Hippocampal formation (tissue), 2 donors: ENCODE measurements at regions not wholly inside any gene's neighbourhood (a gene's known extent, or its start where the extent isn't known, plus 50 kb on each side); places are given as distances from the start of the nearest gene placed in this dataset.
"Not testable (repeated sequence)": the region's sequence is repeated elsewhere in the genome, so short reads cannot be mapped to it uniquely, and the experiment has no call there.

Source experiments
- DNase-seq, 2 donors: peaks; one replicate each; lab custom pipeline; 2025; lab: John Stamatoyannopoulos, UW

DNA sequence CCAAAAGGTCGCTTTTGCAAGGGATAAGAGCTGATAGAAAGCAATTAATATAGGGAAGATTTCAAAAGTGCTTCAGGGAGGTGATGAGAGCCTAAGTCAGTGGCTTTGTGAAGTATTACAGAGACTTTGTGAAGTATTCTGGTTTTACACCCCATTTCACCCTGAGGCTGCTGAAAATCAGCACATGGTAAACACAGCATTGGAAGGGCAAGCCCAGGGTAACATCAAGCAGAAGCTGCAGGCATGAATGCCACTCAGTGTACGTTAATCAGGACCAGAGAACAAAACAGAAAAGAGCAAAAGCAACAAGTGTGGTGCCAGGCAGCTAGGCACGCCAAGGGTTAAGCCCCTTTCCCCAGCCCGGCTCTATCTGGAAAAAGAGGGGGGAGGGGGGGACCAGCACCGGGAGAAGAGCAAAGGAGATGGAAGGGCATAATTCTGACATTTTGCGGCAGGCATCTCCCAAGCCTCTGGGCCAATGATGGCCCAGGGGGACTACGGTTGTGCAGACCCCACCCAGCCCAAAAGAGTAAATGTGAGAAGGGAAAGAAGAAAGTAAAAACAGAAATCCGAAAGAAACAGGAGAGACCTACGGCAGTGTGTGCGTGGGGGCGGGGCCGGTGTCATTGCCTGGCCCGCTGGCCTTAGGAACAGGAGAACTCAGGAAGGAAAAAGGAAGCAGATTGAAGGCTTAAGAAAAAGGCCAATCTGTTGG is 58.9 kb downstream of the DHRS2 start:
- no peak for DNase-seq

DNA sequence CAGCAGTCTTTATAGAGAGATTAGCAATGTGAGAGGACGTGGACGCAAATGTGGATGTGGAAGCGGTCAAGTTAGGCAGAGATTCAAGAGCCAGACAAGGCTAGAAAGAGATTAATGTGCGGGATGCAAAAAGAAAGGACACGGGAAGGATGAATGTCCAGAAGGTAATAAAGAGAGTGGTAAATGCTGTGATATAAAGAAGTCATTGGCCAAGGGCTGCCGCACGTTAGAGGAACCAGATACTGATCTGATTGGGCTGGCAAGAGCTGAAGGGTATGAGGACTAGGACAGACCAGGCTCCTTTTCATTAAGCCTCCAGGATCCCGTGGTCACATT is 59.5 kb downstream of the DHRS2 start:
- DNase-seq = no peak

DNA sequence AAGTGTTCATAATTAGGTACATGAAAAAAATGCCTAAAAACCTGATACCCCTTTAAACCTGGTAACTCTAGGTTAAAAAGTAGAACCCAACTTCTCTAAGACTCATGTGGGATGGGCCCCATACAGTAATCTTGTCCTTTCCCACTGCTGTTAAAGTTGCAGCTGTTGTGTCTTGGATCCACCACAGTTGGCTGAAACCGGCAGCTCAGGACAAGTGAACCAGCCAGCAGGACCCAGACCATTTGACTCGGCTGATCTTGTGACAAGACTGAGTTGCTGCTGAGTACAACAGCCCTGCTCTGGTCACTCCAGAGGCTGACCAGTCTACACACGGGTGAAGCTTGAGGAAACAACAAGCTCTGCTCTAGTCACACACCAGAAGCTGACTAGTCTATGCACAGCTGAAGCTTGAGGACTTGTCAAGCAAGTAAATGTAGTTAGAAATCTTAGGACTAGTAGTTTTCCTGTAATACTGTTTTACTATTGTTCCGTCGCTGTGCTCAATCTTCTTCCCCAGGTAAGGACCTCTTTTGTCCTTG is 60.6 kb downstream of the DHRS2 start:
- no peak for DNase-seq

DNA sequence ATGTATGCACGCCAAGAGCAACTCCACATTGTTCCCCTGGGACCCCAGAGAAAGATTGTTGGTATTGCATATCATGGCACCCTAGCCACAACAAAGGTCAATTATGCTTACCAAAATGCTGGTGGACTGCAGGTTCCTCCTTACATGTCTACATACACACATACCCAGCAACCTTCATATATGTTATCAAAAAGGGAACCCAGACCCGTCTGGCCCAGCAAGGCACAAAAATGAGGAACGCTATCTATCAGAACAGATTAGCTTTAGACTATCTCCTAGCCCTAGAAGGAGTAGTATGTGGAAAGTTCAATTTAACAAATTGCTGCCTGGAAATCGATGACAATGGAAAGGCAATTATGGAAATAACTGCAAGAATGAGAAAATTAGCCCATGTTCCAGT is 61.5 kb downstream of the DHRS2 start:
- no peak for DNase-seq

DNA sequence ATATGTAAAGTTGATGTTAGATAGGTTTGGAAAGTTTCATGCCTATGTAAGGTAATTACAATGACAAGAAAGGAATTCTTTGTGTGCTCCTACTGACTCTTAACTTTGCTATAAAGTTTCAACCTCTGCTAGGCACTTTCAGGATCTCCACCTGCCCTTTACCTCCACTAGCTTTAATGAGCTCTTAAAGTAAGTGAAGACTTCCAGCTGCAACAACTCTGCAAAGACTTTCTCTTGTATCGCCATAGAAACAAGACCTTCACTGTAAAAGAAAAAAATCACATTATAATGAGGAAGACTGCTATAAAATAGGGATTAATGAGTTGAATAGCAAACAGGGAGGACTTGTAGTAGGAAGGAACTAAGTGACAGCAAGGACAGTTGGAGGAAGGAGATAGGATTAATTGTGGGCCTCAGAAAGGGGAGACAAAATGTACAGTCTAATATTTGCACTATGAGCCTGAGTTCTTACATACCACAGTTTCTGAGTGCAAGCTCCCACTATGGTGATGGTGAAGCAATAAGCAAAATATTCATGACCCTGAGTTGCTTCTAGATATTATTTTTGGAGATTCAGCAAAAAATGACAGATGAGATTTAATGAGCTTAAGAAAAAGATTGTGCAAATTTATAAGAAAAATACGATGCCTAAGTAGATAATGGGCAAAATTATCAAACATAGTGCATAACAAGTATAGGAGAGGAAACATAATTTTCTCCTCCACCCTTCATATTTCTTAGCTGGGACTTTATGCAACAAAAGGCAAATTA is 66.7 kb downstream of the DHRS2 start:
- no peak for DNase-seq

DNA sequence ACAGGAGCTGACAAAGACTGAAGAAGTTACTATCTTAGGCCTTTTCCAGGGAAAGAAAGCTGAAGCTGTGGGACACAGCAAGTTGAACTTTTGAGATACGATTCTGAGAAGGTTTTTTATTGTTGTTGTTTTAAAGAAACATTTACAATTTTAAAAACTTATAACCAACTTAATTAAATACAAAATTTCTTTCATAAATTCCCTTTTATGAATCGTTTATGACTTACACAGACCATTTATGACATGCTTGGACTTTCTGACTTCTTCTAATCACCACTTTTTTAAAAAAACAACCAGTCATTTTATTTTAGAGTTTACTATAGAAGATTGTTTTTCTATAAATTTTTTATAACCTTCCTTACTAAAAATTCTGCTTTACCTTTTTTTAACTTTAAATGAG is 68.7 kb downstream of the DHRS2 start:
- DNase-seq = no peak

DNA sequence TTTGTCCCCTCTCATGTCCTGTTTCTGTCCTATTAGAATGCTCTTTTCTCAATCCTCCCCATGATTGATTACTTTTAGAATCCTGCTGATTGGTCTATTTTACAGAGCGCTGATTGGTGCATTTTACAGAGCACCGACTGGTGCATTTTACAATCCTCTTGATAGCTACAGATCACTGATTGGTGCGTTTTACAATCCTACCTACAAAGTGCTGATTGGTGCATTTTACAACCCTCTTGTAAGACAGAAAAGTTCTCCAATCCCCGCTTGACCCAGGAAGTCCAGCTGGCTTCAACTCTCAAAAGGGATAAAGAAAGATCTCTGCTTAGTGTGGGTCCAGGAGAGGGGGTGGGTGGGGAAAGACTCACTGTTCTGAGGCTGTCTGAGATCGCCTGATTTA is 71.3 kb downstream of the DHRS2 start:
- no peak for DNase-seq

DNA sequence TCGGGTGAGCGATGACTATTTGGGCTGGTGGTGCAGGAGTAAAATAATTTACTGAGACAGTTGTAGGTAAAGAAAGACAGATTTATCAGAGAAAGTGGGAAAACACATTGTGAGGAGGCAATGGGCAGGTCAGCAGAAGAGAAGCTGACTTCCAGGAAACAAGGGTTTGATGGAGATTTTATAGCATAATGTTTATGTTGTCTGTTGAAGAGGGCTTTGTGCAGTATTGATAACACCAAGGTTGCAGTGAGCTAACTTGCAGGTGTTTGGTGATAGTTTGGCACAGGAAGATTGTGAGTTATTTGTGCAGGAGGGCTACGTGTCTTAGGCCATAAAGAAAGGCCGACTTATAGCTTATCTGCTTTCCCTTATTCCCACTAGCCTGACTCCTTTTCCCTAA is 72.2 kb downstream of the DHRS2 start:
- no peak for DNase-seq

DNA sequence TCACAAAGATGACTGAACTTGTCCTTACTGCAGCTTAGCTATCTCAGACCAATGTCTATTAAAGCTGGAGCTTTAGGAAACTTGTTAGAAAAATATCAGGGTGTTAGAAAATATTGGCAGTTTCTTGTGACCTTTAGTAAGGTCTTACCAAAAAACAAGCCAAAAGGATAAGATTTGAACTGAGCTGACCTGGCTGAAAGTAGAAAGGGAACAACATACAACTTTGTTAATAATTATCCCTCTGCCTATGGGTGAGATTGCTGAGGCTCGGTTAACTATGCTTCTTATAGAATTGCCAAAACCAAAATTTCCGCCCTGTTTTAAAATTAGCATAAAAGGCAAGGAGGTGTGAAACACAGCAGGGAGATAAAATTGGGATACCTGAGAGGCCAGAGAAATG is 73.8 kb downstream of the DHRS2 start:
- DNase-seq = no peak

DNA sequence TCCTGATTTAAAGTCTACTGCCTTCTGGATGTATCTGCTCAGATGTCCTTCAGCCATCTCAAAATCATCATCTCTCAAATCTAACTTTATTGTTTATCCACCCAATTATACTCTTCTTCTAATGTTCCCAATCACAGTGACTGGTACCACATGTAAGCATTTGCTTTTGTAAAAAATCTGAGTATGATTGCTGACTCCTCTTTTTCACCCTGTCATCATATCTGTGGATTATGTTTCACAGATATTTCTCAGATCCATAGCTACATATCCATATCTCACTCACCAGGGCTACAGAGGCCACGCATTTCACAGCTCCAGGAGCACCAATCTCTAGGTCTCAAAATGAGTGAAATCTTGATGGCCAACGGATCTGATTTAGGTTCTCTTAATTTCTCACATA is 76.1 kb downstream of the DHRS2 start:
- DNase-seq = no peak

DNA sequence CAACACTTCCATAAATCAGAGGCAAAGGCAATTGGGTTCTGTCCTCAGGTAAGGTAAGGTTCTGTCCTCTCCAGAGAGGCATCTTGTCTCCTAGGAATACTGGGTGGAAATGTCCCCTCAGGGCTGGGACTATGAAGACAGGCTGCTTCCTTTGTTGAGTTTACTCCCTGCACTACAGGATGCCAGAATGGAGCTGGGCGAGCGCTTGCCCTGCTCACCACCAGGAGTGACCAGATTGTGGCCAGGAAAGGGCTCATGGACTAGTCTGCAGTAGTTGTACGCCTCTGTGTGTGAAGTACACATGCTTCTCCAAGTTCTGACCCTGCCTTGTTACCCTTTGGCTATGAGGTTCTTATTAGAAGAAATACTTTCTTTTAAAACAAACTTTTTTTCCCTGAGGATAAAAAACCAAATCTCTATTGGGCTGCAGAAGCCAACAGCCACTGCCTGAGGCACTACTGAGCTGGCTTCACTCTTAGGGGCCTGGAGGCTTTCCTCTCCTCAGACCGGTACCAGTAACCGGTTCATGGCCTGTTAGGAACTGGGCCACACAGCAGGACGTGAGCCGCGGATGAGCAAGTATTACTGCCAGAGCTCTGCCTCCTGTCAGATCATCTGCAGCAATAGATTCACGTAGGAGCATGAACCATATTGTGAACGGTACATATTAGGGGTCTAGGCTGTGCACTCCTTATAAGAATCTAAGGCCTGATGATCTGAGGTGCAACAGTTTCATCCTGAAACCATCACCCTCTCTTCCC is 83.2 kb downstream of the DHRS2 start:
- no peak for DNase-seq

DNA sequence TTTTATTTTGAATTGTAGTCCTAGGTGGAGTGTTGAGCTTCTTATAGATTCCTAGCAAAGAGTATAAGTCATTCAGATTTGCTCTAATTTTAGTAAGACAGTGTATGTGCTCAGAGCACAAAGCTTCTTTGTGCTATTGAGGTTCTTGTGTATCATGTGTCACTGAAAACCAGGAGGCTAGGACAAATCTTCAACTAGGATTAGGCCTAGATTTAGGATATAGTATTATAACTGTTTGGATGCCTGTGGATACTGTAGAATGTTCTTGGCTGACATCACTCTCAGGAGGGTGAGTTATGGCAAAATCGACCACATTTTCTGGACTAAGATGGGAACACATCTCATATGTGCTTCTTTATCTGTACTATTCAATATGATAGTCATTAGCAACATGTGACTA is 86.5 kb downstream of the DHRS2 start:
- DNase-seq = no peak

DNA sequence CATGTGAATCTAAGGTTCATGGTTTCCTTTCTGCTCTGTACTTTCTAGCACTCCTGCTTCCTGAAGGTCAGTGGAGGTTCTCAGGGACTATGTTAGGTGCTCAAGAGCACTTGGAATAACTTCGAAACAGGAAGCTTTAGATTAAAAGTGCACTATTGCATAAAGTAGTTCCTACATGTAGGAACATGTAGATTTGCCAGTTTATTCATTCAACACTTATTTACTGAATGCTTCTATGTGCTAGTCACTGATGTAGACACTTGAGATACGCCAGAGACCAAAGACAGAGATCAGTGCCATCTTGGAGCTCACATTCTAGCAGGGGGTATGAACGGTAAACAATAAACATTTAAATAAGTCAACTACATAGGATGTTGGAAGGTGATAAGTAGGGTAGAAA is 87.7 kb downstream of the DHRS2 start:
- DNase-seq = no peak

DNA sequence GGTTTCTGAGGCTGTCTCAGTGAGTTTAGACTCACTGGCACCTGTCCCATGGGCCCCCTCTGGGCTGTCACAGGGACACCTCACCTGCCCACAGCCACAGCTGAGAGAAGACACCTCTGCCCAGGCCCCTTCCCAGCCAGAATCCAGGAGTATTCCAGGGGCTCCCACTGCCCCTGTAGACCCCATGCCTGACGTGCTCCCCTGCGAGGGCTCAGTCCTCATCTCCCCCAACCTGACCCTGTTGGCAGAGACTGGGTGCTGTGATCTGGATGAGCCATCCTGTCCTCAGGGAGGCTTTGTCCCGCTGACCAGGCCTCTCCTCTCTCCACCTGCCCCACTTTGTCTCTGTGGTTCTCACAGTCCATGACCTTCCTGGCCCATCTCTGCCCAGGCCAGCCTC is 89.4 kb downstream of the DHRS2 start:
- no peak for DNase-seq

DNA sequence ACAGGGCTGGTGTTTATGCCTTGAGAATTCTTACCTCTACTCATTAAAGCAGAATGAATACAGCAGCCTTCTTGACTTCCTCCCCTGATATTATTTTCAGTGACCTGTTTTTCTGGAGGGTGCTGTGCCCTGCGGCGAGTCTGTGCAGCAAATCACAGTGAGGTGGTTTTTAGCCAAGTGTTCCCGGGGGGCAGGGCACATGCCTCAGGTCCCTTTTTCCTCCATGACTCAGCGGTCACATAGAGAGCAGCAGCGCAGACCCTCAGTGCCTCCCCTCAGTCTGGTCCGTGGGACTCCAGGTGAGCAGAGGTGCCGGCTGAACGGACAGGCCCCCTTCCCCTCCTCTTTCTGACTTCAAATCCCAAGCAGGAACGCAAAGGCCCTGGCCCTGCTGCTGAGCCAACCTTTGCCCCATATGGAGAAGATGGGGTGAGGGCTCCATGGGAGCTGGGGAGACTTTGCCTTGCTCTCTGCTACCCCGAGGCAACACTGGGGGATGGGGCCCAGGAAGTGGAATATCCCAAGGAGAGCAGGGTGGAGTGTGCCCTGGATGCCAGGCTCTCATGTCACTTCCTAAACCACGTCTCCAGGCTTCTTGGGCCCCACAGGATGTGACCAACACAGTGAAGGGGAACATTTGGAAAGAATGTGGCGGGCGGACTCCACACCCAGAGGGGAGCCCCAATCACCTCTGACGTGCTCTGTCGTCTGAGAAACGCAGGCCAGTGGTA is 90.0 kb downstream of the DHRS2 start:
- no peak for DNase-seq

DNA sequence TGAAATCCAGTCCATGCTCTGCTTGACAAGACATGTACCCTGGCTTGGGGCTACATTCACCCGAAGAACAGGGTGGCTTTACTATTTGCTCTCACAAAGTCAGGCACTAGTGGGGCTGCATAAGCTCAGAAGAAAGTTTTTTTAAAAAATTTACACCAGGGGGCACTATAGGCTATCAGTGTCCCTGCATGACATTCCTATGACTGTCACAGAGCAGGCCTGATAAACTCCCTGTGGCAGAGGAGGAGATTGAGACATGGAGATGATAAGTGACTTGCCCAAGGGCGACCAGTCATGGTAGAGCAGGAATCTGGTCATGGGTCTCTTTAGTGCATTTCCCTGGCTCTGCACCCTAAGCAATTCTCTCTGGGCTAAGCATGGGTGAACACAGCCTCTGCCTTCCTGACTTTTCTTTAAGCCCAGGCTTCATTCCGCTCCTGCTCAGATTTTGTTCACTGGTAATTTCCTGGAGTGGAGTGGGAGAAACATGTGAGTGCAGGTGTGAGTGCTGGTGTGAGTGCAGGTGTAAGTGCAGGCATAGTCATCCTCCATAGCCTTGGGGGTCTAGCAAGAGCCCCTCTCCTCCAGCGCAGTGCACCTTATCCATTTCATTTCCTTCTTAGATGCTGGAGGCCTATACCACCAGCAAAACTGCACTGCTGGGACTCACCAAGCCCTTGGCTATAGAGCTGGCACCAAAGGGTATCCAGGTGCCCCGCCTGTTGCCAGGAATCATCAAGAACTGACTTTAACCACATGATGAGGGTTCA is 91.6 kb downstream of the DHRS2 start:
- no peak for DNase-seq

DNA sequence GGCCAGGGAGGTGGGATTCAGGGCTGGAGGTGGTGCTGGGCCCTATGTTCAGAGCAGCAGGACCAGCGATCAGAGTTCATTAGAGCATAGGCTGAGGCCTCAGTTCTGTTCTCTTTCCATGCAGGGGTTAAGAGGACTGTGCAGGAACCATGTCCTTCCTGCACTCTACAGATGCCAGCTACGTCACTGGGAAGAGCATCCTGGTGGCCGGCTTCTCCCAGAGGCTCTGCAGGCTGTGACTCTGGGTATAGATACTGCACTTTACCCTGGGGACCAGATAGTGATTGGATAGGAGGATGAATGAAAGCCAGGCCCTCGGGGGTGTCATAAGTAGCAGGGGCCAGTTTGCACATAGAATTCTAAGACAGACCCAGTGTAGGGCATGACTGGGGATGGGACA is 92.6 kb downstream of the DHRS2 start:
- no peak for DNase-seq

DNA sequence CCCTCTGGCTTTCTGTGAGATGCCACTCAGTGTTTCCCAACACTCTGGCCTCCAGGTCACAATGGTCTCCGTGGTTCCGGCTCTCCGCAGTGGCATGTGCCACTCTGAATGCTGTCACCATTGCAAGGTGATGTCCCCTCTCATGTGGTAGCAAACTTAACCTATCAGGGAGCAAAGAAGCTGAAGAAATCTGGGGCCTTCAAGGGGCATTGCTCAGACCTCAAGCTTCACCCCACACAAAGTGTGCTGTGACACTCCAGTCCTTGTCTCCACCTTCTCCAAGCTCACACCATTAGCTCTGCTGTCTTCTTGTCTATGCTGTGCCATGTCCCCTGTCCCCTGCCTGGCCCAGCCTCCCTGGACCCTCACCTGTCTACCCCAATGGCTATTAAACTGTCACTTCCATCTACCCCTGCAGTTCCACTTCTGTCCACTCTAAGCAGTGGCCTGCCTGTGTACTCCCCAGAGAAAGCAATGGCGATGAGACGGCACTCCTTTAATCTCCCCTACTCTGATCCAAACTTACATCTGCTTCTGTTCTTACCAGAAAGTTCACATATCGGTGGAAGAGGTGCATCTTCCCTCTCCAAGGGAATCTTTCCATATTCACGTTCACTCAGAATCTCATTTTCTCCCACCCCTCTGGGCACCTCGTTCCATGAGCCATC is 93.7 kb downstream of the DHRS2 start:
- no peak for DNase-seq

DNA sequence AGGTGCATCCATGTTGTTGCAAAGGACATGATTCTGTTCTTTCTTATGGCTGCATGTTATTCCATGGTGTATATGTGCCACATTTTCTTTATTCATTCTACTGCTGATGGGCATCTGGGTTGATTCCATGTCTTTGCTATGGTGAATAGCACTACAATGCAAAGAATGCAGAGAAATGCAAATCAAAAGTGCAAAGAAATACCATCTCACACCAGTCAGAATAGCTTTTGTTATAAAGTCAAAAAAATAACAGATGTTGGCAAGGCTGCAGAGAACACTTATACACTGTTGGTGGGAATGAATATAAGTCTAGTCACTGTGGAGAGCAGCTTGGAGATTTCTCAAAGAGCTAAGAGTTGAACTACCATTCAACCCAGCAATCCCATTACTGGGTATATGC is 99.2 kb downstream of the DHRS2 start:
- DNase-seq = no peak

DNA sequence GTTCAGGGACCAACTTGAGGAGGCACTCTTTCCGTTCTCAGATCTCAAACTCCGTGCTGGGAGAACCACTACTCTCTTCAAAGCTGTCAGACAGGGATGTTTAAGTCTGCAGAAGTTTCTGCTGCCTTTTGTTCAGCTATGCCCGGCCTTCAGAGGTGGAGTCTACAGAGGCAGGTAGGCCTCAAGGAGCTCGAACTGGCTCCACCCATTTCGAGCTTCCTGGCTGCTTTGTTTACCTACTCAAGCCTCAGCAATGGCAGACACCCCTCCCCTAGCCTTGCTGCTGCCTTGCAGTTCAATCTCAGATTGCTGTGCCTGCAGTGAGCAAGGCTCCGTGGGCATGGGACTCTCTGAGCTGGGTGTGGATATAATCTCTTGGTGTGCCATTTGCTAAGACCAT is 108.2 kb downstream of the DHRS2 start:
- DNase-seq = not testable (repeated sequence)

DNA sequence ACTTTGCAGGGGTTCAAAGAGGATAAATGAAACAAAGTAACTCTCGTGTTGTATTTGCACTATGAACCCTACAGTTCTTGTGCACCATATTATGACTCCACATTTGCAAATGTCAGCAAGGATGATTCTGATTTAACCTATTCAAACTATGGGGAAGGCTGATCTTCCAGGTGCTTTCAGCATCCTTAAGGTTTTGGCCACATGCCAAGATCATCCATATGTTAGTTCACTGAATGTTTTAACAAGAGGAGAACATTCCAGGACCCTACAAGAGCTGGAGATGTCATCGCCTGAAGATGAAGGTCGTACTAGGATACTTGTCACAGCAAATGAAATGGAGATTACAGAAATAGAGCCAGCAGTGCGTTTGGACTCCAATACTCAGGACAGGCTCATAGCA is 114.2 kb downstream of the DHRS2 start:
- no peak for DNase-seq
